GM21360 (cell line): ENCODE measurements at regions not wholly inside any gene's neighbourhood (a gene's known extent, or its start where the extent isn't known, plus 50 kb on each side); places are given as distances from the start of the nearest gene placed in this dataset.
"Not testable (repeated sequence)": the region's sequence is repeated elsewhere in the genome, so short reads cannot be mapped to it uniquely, and the experiment has no call there.

Source experiments
- ATAC-seq: cut with Tn5 transposase; IDR thresholded peaks from one replicate; pipeline ENCODE4 v1.9.1; 2021; ENCODE audit warnings: mild to moderate bottlenecking, moderate library complexity; ENCODE audit not compliant: unreplicated experiment

DNA sequence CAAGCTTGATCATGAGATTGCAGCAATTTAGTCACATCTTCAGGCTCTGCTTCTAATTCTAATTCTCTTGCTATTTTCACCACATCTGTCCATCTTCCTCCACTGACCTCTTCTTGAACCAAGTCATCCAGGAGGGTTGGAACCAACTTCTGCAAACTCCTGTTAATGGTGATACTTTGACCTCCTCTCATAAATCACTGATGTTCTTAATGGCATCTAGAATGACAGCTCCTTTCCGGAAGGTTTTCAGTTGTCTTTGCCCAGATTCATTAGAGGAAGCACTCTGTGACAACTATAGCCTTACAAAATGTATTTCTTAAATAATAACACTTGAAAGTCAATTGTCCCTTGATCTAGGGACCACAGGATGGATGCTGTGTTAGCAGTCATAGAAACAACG, 136.2 kb downstream of the IGLL1 start:
- not testable (repeated sequence) for ATAC-seq

- ATAC-seq = not testable (repeated sequence)
These were observed 140.5 kb downstream of the IGLL1 start for GRCh38 chr22:23439581-23439980.

- ATAC-seq = no peak
These were observed 141.9 kb downstream of the IGLL1 start for GRCh38 chr22:23438216-23438615.

- ATAC-seq = no peak
These were observed 142.3 kb downstream of the IGLL1 start for GRCh38 chr22:23437779-23438178.

GRCh38 chr22:23437107-23437395, 143.0 kb downstream of the IGLL1 start:
- ATAC-seq = not testable (repeated sequence)

GRCh38 chr22:23436354-23437106, 143.6 kb downstream of the IGLL1 start:
- not testable (repeated sequence) for ATAC-seq

- ATAC-seq = not testable (repeated sequence)
These were observed 144.9 kb downstream of the IGLL1 start for GRCh38 chr22:23435186-23435585.

DNA sequence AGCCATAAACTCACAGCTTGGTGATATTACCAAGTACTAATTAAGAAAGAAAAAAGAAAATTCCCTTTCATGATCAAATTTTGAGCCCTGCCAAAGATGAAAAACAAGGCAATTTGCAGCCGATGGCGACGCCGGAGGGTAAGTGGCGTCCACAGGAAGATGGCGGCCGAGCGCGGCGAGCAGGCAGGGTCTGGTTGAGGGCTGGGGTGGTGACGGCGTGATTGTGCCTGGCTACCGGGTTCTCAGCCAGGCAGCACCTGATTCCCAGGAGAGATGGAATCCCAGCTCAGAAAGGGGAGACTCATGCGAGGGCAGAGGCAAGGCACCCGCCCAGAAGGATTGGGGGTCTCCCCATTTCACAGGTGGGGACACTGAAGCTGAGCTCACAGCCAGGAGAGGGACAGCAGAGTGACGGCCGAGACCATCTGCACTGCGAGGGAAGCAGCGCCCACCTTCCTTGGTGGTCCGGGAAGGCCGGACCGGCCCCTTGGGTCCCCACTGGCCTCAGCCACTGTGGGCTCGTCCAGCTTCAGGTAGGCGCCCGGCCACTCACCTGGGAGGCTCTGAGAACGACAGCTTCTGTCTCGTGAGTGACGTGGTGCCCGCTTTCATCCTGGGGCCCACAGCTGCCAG, 145.8 kb downstream of the IGLL1 start:
- not testable (repeated sequence) for ATAC-seq

- ATAC-seq = not testable (repeated sequence)
These were observed 146.7 kb downstream of the IGLL1 start for GRCh38 chr22:23433127-23434005.

- ATAC-seq = not testable (repeated sequence)
These were observed 147.4 kb downstream of the IGLL1 start for GRCh38 chr22:23432719-23433118.

GRCh38 chr22:23431337-23432072, 148.6 kb downstream of the IGLL1 start:
- no peak for ATAC-seq

DNA sequence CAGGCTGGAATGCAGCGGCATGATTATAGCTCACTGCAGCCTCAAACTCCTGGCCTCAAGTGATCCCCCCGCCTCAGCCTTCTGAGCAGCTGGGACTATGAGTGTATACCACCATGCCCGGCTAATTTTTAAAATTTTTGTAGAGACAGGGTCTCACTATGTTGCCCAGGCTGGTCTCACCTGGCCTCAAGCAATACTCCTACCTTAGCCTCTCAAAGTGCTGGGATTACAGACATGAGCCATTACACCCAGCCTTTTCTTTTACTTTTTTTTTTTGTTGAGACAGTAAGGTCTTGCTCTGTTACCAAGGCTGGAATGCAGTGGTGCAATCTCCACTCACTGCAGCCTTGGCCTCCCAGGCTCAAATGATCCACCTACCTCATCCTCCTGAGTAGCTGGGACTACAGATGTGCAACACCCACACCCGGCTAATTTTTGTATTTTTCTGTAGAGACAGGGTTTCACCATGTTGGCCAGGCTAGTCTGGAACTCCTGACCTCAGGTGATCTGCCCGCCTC, 155.5 kb downstream of the IGLL1 start:
- not testable (repeated sequence) for ATAC-seq

DNA sequence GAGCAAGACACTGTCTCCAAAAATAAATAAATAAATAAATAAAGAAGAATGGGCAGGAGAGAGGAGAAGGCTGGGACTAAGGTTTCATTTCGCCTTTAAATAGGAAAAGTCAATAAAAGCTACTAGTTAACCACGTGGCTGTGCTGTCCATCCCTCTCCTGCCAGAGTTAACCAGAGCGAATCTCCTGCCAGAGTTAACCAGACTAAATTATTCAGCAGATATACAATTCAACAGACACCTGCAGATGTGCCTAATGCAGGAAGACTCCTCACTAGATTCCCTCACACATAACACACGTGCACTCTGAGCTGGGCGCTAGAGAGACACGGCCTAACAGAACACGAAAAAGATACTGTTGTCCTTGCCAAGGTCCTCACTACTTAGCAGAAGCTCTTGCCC, 156.1 kb downstream of the IGLL1 start:
- ATAC-seq = no peak

DNA sequence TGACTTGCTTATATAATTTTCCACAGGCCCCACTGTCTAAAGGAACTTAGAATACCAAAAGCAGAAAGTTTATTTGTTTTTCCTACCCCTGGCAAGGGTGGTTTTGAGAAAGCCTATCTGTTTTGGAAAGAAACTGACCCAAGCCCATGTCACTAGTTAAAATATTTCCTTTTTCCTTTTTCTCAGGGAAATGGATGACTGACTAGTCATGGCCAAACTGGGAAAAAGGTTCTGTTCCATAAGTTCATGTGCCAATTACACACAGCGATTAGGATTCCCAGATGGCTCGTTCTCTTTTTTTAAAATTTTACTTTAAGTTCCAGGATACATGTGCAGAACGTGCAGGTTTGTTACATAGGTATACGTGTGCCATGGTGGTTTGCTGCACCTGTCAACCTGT, 157.8 kb downstream of the IGLL1 start:
- ATAC-seq = not testable (repeated sequence)

DNA sequence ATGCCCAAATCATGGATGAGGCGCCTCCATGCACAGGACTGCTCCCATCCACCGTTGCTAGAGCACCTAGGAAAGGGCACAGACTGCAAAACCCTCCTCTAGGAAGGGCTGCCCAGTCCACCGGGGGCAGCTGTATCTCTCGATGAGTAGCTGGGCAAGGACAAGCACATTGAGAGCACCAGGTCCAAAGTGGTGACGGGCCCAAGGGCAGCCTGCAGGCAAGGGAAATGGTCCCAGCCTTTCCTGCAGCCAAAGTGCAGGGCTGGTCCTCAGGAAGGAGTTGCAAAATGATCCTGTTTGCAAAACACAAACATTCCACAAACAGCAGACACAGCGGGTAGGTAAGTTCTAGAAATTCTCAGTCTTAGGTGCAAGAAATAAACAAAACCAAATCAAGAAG, 158.8 kb downstream of the IGLL1 start:
- ATAC-seq = not testable (repeated sequence)

- no peak for ATAC-seq
These were observed 160.2 kb downstream of the IGLL1 start for GRCh38 chr22:23419931-23420330.

GRCh38 chr22:23419171-23419570, 160.9 kb downstream of the IGLL1 start:
- ATAC-seq = no peak

DNA sequence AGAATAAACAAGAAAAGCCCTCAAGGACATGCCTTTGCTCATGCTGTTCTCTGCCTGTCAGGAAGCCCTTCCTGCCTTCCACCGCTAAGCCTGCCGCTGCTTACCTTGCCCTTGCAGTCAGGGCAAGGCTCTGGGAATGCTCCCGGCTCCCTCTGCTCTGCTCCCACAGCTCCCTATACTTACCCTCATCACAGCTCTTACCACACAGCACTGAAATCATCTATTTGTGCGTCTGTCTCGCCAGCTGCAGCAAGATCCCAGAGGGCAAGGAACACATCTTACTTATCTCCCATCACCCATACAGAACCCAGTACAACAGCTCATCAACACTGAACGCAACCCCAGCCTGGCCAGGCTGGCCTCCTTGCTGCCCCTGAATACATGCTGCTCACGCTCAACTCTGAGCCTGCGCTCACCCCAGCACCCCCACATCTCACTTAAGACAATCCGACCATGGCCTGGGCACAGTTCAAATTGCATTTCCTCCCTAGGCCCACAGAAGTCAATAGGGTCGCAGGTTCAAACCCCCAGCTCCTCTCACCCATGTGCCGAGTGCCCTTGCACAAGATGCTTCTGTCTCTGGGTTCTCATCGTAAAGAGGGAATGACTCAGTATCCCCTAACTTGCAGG, 161.8 kb downstream of the IGLL1 start:
- ATAC-seq = no peak

DNA sequence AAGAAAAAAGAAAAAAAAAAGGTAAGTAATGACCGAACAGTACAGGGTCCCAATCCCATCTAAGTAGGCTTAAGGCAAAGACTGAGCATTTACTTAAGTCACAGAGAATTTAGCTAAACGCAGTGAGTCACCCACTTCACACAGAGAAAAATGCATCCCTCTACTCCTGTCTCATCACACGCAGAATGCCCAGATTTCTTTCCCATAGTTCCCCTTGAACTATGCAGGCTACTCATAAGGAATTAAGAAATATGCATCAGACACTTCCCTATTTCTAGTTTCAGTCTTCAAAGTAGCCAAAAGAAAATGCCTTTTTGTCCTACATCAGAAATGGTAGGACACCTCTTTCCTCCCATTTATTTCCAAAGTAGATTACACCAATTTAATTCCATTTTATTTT, 162.8 kb downstream of the IGLL1 start:
- ATAC-seq = not testable (repeated sequence)

- not testable (repeated sequence) for ATAC-seq
These were observed 163.9 kb downstream of the IGLL1 start for GRCh38 chr22:23416169-23416690.
